AG09309 (cell line): ENCODE measurements at regions not wholly inside any gene's neighbourhood (a gene's known extent, or its start where the extent isn't known, plus 50 kb on each side); places are given as distances from the start of the nearest gene placed in this dataset.
"Not testable (repeated sequence)": the region's sequence is repeated elsewhere in the genome, so short reads cannot be mapped to it uniquely, and the experiment has no call there.

Source experiments
- DNase-seq: peaks from one replicate; pipeline ENCODE4 v3.0.0-alpha.2; 2010; ENCODE audit warnings: low read depth
- H3K4me3 ChIP-seq: 2 replicates; pipeline ENCODE4 v1.5.1; 2011; ENCODE audit warnings: mild to moderate bottlenecking, low read depth, low read length, moderate library complexity; ENCODE audit not compliant: control insufficient read depth
- CTCF ChIP-seq: IDR thresholded peaks from 2 replicates; pipeline ENCODE4 v1.5.1; 2011; ENCODE audit warnings: mild to moderate bottlenecking, low read depth, low read length, inconsistent platforms; ENCODE audit not compliant: insufficient read depth, control insufficient read depth; ENCODE audit errors: missing control alignments

DNA sequence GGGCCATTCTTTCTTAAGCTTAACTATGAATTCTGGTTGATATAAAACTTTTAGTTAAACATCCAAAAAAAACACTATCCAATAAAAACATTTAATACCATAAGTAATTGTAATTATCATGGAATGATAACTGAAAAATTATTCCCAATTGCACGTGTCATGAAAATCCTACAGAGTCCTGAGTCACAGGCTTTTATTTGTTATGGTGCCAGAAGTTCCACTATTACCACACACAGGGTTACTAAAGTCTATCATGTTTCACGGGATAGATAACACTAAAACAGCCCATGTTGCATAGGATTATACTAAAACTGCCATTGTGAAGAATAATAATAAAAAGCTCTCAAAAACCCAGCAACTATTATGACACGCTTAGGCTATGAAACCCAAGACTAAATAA lies 1381.8 kb downstream of the EFNA5 start:
- H3K4me3 ChIP-seq: no peak overlapping the region
- no peak for DNase-seq
- no peak for TF ChIP-seq CTCF

DNA sequence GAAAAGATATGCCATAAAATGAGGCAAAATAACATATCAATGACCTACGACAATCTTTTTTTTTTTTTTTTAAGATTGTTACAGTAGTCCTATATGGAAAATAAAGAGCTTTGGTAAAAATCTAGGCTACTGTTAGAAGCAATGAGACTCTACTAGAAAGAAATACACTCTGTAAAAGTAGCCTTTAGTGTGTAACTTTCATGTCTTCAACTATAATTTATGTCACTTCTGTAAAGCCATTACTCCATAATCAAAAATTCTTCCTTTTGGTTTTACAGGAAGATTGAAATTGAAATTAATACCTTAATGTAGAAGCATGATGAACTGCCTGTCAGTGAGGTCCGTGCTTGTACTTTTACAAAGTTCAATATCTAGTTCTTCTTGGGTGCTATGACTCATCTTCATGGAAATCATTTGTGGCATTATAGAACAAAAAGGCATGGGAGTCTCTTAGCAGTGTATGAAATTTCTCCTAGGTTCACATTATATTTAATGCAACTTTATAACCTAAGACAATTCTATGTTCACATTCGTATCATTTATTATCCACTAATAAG lies 1393.1 kb downstream of the EFNA5 start:
- no peak for TF ChIP-seq CTCF

GRCh38 chr5:106269252-106269843 lies 1401.4 kb downstream of the EFNA5 start:
- H3K4me3 ChIP-seq: no peak overlapping the region
- DNase-seq: peak; percentile 10
- TF ChIP-seq CTCF: peak; percentile 62

More for the DNA sequence above, 1393.1 kb downstream of the EFNA5 start:
- no peak for DNase-seq
- H3K4me3 ChIP-seq: no peak overlapping the region

DNA sequence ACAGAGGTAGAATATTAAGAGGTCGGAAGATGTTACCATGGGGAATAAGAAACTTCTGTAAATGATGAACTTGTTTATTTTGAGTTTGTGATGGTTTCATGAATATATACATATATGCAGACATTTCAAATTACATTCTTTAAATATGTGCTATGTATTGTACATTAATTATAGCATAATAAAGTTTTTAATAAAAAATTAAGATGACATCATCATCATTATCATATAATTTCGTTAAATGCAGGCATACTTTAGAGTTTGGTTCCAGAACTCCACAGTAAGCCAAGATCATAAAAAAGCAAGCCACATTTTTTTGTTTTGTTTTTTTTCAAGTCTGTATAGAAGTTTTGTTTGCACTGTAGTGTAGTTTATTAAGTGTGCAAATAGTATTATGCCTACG lies 1403.5 kb downstream of the EFNA5 start:
- no peak overlapping the region for H3K4me3 ChIP-seq
- no peak for DNase-seq
- no peak for TF ChIP-seq CTCF

DNA sequence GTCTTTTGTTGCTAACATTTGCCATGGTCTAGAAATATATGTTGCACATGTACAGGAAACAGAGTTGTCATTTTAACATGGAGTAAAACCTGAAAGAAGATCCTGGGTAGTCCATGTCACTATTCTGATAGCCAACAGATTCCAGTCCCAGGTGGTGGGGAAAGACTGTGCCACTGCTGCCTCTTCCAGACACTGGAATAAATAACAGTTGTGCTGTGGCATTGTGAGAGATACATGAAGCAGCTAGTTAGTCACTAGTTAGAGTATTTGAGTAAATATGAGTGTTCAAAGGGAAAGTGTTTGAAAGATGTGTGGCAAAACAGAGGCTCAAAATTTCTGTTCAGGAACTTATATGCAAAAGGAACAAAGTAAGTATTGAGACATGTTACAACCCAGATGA lies 1408.3 kb downstream of the EFNA5 start:
- H3K4me3 ChIP-seq: no peak overlapping the region
- no peak for DNase-seq
- TF ChIP-seq CTCF: no peak

- DNase-seq, H3K4me3 ChIP-seq: not testable (repeated sequence)
Measured at GRCh38 chr5:106259431-106260090, 1411.2 kb downstream of the EFNA5 start.

GRCh38 chr5:106258591-106259125 lies 1412.1 kb downstream of the EFNA5 start:
- no peak for DNase-seq
- H3K4me3 ChIP-seq: no peak overlapping the region
- TF ChIP-seq CTCF: no peak
